Suprapubic skin (tissue), 4 donors: ENCODE measurements at regions not wholly inside any gene's neighbourhood (a gene's known extent, or its start where the extent isn't known, plus 50 kb on each side); places are given as distances from the start of the nearest gene placed in this dataset.

ENCODE experiments used
- DNase-seq, 2 donors: peaks; one replicate each; pipeline ENCODE4 v3.0.0-alpha.2; 2019; ENCODE audit warnings: low spot score in 2 of 2
- H3K27ac ChIP-seq: fragments of 200-600 bp; sonication (generic); one replicate; pipeline ENCODE4 v1.5.1; 2019
- H3K27me3 ChIP-seq: fragments of 200-600 bp; sonication (generic); one replicate; pipeline ENCODE4 v1.5.1; 2019
- H3K36me3 ChIP-seq: fragments of 200-600 bp; sonication (generic); one replicate; pipeline ENCODE4 v1.5.1; 2019
- H3K4me1 ChIP-seq: fragments of 200-600 bp; sonication (generic); one replicate; pipeline ENCODE4 v1.5.1; 2019
- H3K4me3 ChIP-seq: fragments of 200-600 bp; sonication (generic); one replicate; pipeline ENCODE4 v1.5.1; 2019; ENCODE audit warnings: mild to moderate bottlenecking
- H3K9me3 ChIP-seq: fragments of 200-600 bp; sonication (generic); one replicate; pipeline ENCODE4 v1.5.1; 2019
- CTCF ChIP-seq, 2 donors: fragments of 200-600 bp in 1 of 2; fragments of 450-650 bp in 1 of 2; sonication (generic) in 1 of 2; IDR thresholded peaks; one replicate each; pipeline ENCODE4 v1.5.1; 2016 to 2019; ENCODE audit warnings: antibody characterized with exemption in 2 of 2, mild to moderate bottlenecking in 1 of 2, moderate library complexity in 1 of 2
- EP300 ChIP-seq: sonication (generic); formaldehyde crosslinking; IDR thresholded peaks from one replicate; pipeline ENCODE4 v1.6.1; 2017; ENCODE audit warnings: antibody characterized with exemption
- POLR2A ChIP-seq, 2 donors: fragments of 450-650 bp; IDR thresholded peaks; one replicate each; pipeline ENCODE4 v1.6.1; 2017; ENCODE audit warnings: antibody characterized with exemption in 2 of 2, mild to moderate bottlenecking in 2 of 2, moderate library complexity in 2 of 2
- POLR2AphosphoS5 ChIP-seq, 3 donors: sonication (generic); formaldehyde crosslinking; IDR thresholded peaks; one replicate each; pipeline ENCODE4 v1.6.1; 2017; ENCODE audit warnings: antibody characterized with exemption in 3 of 3
- WGBS: methylation state at CpG from one replicate; pipeline ENCODE4 v1.1.5; 2018; 5-methylcytosine and 5-hydroxymethylcytosine counted together

GRCh38 chr3:160092760-160093159 lies 104.1 kb downstream of the IL12A start:
- no peak for TF ChIP-seq POLR2AphosphoS5 (IDR thresholded peaks at IDR 0.05)
- TF ChIP-seq CTCF (IDR thresholded peaks at IDR 0.05) = no peak
- no peak for TF ChIP-seq EP300
- TF ChIP-seq POLR2A (IDR thresholded peaks at IDR 0.05) = no peak
- DNase-seq = no peak
- no peaks in the 10 kb centered on the region for H3K4me1 ChIP-seq
- no peaks in the 10 kb centered on the region for H3K9me3 ChIP-seq
- H3K4me3 ChIP-seq = no peak overlapping the region
- H3K27ac ChIP-seq = no peak overlapping the region
- WGBS = 92% methylated on average over 4 of the region's 4 CpGs
- no peaks in the 10 kb centered on the region for H3K27me3 ChIP-seq
- H3K36me3 ChIP-seq = no peaks in the 10 kb centered on the region

GRCh38 chr3:160094562-160094961 lies 105.9 kb downstream of the IL12A start:
- DNase-seq = no peak

GRCh38 chr3:160097478-160097877 lies 108.8 kb downstream of the IL12A start:
- 98% methylated on average over 11 of the region's 11 CpGs for WGBS
- Histone ChIP-seq H3K4me1 (no peaks in the 10 kb centered on the region), H3K27me3 (no peaks in the 10 kb centered on the region), H3K27ac (no peak overlapping the region), H3K36me3 (no peaks in the 10 kb centered on the region), H3K4me3 (no peak overlapping the region), H3K9me3 (no peaks in the 10 kb centered on the region)
- DNase-seq = no peak
- TF ChIP-seq POLR2AphosphoS5 (IDR thresholded peaks at IDR 0.05) (no peak), EP300 (no peak), CTCF (IDR thresholded peaks at IDR 0.05) (no peak), POLR2A (IDR thresholded peaks at IDR 0.05) (no peak)

More at GRCh38 chr3:160094562-160094961, 105.9 kb downstream of the IL12A start:
- Histone ChIP-seq H3K27me3 (no peaks in the 10 kb centered on the region), H3K9me3 (no peaks in the 10 kb centered on the region), H3K36me3 (no peaks in the 10 kb centered on the region), H3K4me1 (no peaks in the 10 kb centered on the region), H3K4me3 (no peak overlapping the region), H3K27ac (no peak overlapping the region)
- 88% methylated on average over 4 of the region's 4 CpGs for WGBS
- TF ChIP-seq CTCF (IDR thresholded peaks at IDR 0.05) (no peak), EP300 (no peak), POLR2A (IDR thresholded peaks at IDR 0.05) (no peak), POLR2AphosphoS5 (IDR thresholded peaks at IDR 0.05) (no peak)

GRCh38 chr3:160098261-160098908 lies 109.8 kb downstream of the IL12A start:
- Histone ChIP-seq H3K9me3 (no peaks in the 10 kb centered on the region), H3K27me3 (no peaks in the 10 kb centered on the region), H3K36me3 (no peaks in the 10 kb centered on the region), H3K4me1 (no peaks in the 10 kb centered on the region), H3K27ac (no peak overlapping the region), H3K4me3 (no peak overlapping the region)
- DNase-seq = no peak
- TF ChIP-seq CTCF (IDR thresholded peaks at IDR 0.05) (no peak), EP300 (no peak), POLR2AphosphoS5 (IDR thresholded peaks at IDR 0.05) (no peak), POLR2A (IDR thresholded peaks at IDR 0.05) (no peak)
- 68% methylated on average over 5 of the region's 5 CpGs for WGBS

GRCh38 chr3:160098926-160099626 lies 110.4 kb downstream of the IL12A start:
- no peaks in the 10 kb centered on the region for H3K36me3 ChIP-seq
- H3K4me1 ChIP-seq = no peaks in the 10 kb centered on the region
- DNase-seq = no peak
- no peak for TF ChIP-seq CTCF (IDR thresholded peaks at IDR 0.05)
- H3K4me3 ChIP-seq = no peak overlapping the region
- no peaks in the 10 kb centered on the region for H3K9me3 ChIP-seq
- 68% methylated on average over 3 of the region's 3 CpGs for WGBS
- no peaks in the 10 kb centered on the region for H3K27me3 ChIP-seq
- H3K27ac ChIP-seq = no peak overlapping the region
